Left lung (tissue), 4 donors: ENCODE measurements at regions not wholly inside any gene's neighbourhood (a gene's known extent, or its start where the extent isn't known, plus 50 kb on each side); places are given as distances from the start of the nearest gene placed in this dataset.

Experiments used
- ATAC-seq: fragments of 200-7000 bp; cut with Tn5 transposase; one replicate; pipeline ENCODE4 v1.9.1; 2020; ENCODE audit warnings: moderate library complexity
- DNase-seq, 4 donors: peaks; one replicate each; pipeline ENCODE4 v3.0.0-alpha.2; 2013 to 2020
- H3K27ac ChIP-seq, 2 donors: fragments of 200-600 bp; sonication (generic) in 1 of 2; one replicate each; pipeline versions ENCODE4 v1.5.0 to v1.8.0; 2020 to 2021
- H3K27me3 ChIP-seq, 2 donors: fragments of 200-600 bp; sonication (generic) in 1 of 2; one replicate each; pipeline versions ENCODE4 v1.5.0 to v1.8.0; 2020 to 2021
- H3K36me3 ChIP-seq, 2 donors: fragments of 200-600 bp; sonication (generic) in 1 of 2; one replicate each; pipeline versions ENCODE4 v1.5.0 to v1.8.0; 2020 to 2021
- H3K4me1 ChIP-seq, 2 donors: fragments of 200-600 bp; one replicate each; pipeline ENCODE4 v1.8.0; 2021
- H3K4me3 ChIP-seq, 2 donors: fragments of 200-600 bp; sonication (generic) in 1 of 2; one replicate each; pipeline versions ENCODE4 v1.5.0 to v1.8.0; 2020 to 2021; ENCODE audit warnings: mild to moderate bottlenecking in 1 of 2
- H3K9me3 ChIP-seq, 2 donors: fragments of 200-600 bp; sonication (generic) in 1 of 2; one replicate each; pipeline versions ENCODE4 v1.5.0 to v1.8.0; 2020 to 2021
- CTCF ChIP-seq, 2 donors: fragments of 200-600 bp; sonication (generic) in 1 of 2; IDR thresholded peaks; one replicate each; pipeline versions ENCODE4 v1.5.0 to v1.8.0; 2021; ENCODE audit warnings: antibody characterized with exemption in 2 of 2
- intact Hi-C, 2 donors: fragments of 100-400 bp; cut with DNase I; formaldehyde crosslinking; loops; one replicate each; pipeline versions ENCODE4 v1.11.2 to v1.14.2; 2022
- donor health status: DM: no; HTN: yes; CAD: no.
- donor health status: DM: no; HTN: no; CAD: no.

GRCh38 chr1:199843861-199844260, 183.6 kb upstream of the NR5A2 start:
- H3K36me3 ChIP-seq: no peaks in the 10 kb centered on the region
- intact Hi-C loops: no loop called here

GRCh38 chr1:199847021-199847420, 180.5 kb upstream of the NR5A2 start:
- no peak for DNase-seq
- TF ChIP-seq CTCF (IDR thresholded peaks at IDR 0.05): no peak
- intact Hi-C loops: no loop called here

More at GRCh38 chr1:199843861-199844260, 183.6 kb upstream of the NR5A2 start:
- Histone ChIP-seq H3K9me3 (peaks cover 0 to 2% of the 10 kb centered on the region in 2 donors), H3K27ac (no peak overlapping the region), H3K4me1 (no peaks in the 10 kb centered on the region), H3K4me3 (no peak overlapping the region), H3K27me3 (no peaks in the 10 kb centered on the region)
- TF ChIP-seq CTCF (IDR thresholded peaks at IDR 0.05): no peak
- ATAC-seq (no peak), DNase-seq (no peak)

GRCh38 chr1:199851439-199852140, 175.9 kb upstream of the NR5A2 start:
- no peak for DNase-seq
- TF ChIP-seq CTCF (IDR thresholded peaks at IDR 0.05): no peak
- Histone ChIP-seq H3K36me3 (no peaks in the 10 kb centered on the region), H3K9me3 (no peaks in the 10 kb centered on the region), H3K4me1 (no peaks in the 10 kb centered on the region), H3K27me3 (no peaks in the 10 kb centered on the region), H3K27ac (no peak overlapping the region), H3K4me3 (no peak overlapping the region)
- no peak for ATAC-seq
- intact Hi-C loops: no loop called here

More at GRCh38 chr1:199847021-199847420, 180.5 kb upstream of the NR5A2 start:
- Histone ChIP-seq H3K4me1 (no peaks in the 10 kb centered on the region), H3K36me3 (no peaks in the 10 kb centered on the region), H3K27me3 (no peaks in the 10 kb centered on the region), H3K4me3 (no peak overlapping the region), H3K9me3 (no peaks in the 10 kb centered on the region), H3K27ac (no peak overlapping the region)
- no peak for ATAC-seq

GRCh38 chr1:199854686-199855321, 172.7 kb upstream of the NR5A2 start:
- no peaks in the 10 kb centered on the region for H3K27me3 ChIP-seq
- DNase-seq: no peak
- intact Hi-C loops: no loop called here
- no peak for ATAC-seq
- no peak overlapping the region for H3K4me3 ChIP-seq
- TF ChIP-seq CTCF (IDR thresholded peaks at IDR 0.05): no peak
- peaks cover 0 to 18% of the 10 kb centered on the region in 2 donors for H3K4me1 ChIP-seq
- no peaks in the 10 kb centered on the region for H3K9me3 ChIP-seq
- no peaks in the 10 kb centered on the region for H3K36me3 ChIP-seq
- no peak overlapping the region for H3K27ac ChIP-seq

GRCh38 chr1:199855580-199855979, 171.9 kb upstream of the NR5A2 start:
- ATAC-seq: no peak
- H3K4me3 ChIP-seq: no peak overlapping the region
- peaks cover 0 to 23% of the 10 kb centered on the region in 2 donors for H3K4me1 ChIP-seq

More at GRCh38 chr1:199855580-199855979, 171.9 kb upstream of the NR5A2 start:
- intact Hi-C loops: no loop called here
- Histone ChIP-seq H3K9me3 (no peaks in the 10 kb centered on the region), H3K27me3 (no peaks in the 10 kb centered on the region), H3K27ac (no peak overlapping the region), H3K36me3 (no peaks in the 10 kb centered on the region)
- no peak for TF ChIP-seq CTCF (IDR thresholded peaks at IDR 0.05)
- no peak for DNase-seq
